CD4-positive, alpha-beta T cell treated with Interleukin-4 for 4 hours (primary cell): ENCODE measurements at regions not wholly inside any gene's neighbourhood (a gene's known extent, or its start where the extent isn't known, plus 50 kb on each side); places are given as distances from the start of the nearest gene placed in this dataset.
A peak's percentile ranks its signal among the peaks of the same experiment; 100 is the strongest.
"Not testable (repeated sequence)": the region's sequence is repeated elsewhere in the genome, so short reads cannot be mapped to it uniquely, and the experiment has no call there.

Source experiments
- DNase-seq: peaks from one replicate; pipeline ENCODE4 v3.0.0-alpha.2; 2020

DNA sequence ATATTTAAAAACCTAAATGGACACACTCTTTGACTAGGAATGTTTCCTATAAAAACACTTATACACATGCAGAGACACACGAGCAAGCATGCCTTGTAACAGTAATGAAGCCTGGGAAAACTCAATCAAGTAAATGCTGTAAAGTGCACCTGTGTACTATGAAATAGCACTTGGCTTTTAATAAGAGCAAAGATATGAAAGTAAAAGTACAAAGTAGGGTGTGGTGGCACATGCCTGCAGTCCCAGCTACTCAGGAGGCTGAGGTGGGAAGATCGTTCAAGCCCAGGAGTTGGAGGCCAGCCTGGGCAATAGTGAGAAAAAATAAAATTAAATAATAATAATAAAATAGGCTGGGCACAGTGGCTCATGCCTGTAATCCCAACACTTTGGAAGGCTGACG lies 166.9 kb upstream of the GRK3 start:
- no peak for DNase-seq

GRCh38 chr22:25398591-25399062 lies 165.8 kb upstream of the GRK3 start:
- peak; percentile 16 for DNase-seq

GRCh38 chr22:25399649-25400151 lies 164.8 kb upstream of the GRK3 start:
- no peak for DNase-seq

DNA sequence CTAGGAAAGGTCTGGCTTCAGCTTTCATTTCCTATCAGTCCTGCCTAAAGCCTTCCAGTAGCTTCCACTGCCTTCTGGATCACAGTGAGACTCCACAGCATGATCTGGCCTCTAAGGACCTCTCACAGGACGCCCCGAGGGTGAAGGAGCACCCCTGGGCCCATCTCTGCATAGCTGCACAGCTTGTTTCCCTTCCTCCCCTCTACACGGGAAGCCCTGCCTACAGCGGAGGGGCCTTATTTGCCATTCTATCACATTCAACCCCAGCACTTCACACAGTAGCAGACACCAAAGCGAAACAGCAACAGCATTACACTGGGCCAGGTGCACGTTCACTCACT lies 162.3 kb upstream of the GRK3 start:
- no peak for DNase-seq

- no peak for DNase-seq
Measured at GRCh38 chr22:25402501-25403283, 161.8 kb upstream of the GRK3 start.

DNA sequence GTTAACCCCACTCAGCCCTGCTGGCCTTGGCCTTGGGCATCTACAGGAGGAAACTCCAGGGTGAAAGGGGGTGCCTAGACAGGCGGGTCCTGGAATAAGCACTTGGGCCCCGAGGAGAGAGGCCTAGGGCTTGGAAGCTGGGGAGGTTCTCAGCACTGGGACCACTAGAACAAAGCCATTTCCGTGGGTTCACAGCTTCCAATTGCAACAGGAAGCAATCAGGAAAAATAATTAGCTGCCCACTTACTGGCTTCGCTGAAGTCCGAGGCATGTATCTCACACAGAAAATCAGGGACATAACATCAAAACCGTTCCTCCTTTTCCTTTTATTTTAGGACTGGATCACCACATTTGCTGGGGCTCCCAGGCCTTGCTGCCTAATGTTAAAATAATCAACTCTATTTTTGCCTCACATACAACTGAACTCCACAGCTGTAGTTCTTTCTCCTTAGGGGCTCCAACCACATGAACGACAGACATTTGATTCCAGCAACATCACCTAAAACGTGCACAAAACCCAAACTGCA lies 161.1 kb upstream of the GRK3 start:
- DNase-seq, result no peak

- no peak for DNase-seq
Measured at GRCh38 chr22:25403811-25404471, 160.5 kb upstream of the GRK3 start.

DNA sequence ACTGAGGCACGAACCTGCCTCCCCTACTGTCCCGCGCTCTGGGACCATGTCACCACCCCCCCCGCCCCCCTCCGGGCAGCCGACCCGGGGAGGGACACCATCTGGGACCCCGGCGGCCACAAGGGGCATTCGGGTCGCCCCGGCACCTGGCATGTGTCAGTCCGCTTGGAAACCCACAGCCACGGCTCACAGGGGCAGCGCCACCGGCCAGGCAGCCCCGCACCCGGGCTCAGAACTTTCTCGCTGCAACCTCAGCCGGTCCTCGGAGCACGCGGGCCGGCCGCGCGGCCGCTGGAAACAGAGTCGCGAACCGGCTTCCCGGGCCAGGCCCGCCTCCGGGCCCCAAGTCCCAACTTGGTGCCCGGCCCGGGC lies 159.9 kb upstream of the GRK3 start:
- DNase-seq, result no peak

DNA sequence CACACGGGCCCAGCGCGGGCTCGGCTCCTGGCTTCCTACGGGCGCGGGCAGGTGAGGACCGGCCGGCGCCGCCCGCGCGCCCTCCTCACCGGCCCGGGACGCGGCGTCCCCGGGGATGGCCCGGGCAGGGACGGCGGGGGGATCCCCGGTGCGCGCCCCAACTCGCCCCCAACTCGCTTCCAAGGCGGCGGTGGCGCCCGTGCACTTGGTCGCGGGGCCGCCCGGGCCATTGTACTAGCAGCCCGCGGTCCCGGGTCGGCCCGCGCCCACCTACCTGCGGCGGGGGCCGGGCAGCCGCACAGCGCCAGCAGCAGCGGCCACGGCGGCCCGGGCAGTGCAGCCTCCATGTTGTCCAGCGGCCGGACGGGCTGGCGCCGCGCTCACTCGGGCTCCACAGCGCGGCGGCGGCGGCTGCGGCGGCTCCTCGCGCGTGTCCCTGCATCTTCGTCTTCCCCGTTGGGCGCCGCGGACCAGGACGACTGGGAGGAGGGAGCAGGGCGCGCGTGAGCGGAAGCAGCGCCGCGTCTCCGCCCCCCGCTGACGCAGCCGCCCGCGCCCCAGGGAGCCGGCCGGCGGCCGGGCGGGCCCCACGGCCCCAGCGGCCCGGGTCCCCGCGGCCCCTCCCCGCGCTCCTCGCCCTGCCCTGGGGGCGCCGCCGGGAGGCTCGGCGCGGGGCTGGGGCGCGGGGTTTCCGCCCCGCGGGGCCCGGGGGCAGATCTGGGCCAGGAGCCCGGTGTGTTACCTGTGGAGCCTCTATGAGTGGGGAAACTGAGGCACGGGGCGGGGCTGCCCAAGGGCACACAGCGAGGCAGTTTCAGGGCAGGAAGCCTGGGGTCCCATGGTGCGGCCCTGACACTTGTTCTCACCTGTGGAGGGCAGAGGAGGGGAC lies 159.3 kb upstream of the GRK3 start:
- DNase-seq, result peak; percentile 54

DNA sequence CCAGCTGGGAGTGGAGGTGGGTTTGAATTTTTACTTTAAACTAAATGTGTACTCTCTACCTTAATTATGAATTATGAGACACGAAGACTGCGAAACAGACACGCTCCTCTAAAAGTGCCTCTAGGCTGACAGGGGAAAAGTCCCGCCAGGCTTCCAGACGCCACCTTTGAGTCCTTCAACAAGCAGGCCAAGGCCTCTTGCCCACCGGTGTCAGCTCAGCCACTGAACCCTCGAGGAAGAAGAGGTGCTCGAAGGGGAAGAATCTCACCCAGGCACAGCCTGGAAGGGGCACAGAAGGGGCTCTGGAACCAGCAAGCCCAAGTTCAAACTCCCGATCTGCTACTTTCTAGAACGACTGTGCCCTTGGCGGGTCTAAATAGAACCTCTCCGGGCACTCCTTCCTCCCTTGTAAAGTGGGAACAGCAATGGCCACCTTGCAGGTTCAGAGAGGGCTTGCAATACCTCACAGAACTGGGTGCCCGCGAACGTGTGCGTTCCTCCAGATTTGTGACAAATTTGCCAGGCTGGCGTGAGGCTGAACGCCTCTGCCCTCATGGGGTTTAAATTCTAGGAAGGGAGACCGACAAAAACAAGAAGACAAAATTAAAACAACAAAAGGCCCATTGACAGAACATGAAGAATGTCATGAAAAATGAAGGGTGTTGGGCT lies 158.5 kb upstream of the GRK3 start:
- no peak for DNase-seq

- no peak for DNase-seq
Measured at GRCh38 chr22:25406510-25407210, 157.8 kb upstream of the GRK3 start.

DNA sequence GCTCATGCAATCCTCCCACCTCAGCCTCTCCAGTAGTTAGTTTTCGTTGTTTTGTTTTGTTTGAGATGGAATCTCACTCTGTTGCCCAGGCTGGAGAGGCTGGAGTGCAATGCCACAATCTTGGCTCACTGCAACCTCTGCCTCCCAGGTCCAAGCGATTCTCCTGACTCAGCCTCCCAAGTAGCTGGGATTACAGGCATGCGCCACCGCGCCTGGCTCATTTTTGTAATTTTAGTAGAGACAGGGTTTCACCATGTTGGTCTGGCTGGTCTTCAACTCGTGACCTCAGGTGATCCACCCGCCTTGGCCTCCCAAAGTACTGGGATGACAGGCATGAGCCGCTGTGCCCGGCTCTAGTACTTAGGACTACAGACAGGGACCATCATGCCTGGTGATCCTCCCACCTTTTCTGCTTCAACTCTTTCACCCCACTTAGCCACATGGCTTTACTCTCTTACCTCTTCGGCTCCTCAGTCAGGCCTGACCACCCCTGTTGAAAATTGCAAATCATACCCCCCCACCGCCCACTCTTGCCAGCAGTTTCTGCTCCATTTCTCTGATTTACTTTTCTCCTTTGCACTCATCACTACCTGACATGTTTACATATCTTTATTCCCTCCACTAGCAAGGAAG lies 157.1 kb upstream of the GRK3 start:
- DNase-seq, result no peak

GRCh38 chr22:25407859-25408229 lies 156.6 kb upstream of the GRK3 start:
- no peak for DNase-seq

DNA sequence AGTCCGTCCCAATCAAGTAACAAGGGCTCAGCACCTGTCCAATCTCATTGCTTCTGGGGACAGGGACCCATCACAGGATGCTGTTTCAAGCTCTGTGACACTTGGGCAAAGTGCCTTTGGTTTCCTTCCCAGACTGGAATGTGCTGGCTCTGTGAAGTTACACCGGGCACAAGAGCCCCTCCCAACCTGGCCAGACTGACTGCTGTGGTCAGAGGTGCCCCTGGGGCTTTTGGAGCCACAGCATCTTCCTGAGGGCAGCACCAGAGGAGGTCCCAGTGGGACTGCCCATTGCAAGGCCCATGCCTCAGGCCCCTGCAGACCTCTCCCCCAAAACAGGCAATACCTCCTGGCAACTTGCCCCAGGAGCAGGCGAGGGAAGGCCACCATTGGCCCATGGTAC lies 155.2 kb upstream of the GRK3 start:
- DNase-seq, result no peak

- DNase-seq, result no peak
Measured at GRCh38 chr22:25410849-25411248, 153.6 kb upstream of the GRK3 start.

- DNase-seq, result no peak
Measured at GRCh38 chr22:25413620-25414019, 150.9 kb upstream of the GRK3 start.

DNA sequence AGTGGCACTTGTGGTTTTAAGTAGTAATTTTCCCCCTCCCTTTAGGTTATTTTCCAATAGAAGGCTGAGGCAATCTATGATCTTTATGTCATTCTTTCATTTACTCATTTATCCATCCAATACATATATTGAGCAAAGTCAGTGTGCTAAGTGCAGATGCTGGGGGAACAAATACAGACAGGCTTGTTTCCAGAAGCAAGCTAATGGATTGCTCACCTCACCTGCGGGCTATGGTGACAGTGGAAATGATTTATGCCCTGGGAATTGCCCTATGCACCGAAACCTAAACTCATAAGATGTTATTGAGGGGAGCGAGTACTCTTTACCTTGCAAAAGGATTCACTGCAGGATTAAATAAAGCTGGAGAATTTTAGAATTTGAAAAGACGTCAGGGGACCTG lies 148.7 kb upstream of the GRK3 start:
- not testable (repeated sequence) for DNase-seq

DNA sequence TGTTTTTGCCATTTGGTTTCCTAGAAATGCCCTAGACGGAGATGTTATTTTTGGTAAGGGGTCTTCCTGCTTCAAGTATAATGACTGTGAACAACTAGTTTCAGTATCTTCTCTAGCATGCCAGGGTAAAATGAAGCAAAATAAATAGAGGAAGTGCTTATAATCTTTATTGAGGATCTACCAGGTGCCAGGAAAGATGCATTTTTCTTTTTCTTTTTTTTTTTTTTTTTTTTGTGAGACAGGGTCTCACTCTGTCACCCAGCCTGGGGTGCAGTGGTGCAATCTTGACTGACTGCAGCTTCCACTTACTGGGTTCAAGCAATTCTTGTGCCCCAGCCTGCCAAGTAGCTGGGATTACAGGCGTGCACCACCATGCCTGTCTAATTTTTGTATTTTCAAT lies 146.6 kb upstream of the GRK3 start:
- not testable (repeated sequence) for DNase-seq

- DNase-seq, result no peak
Measured at GRCh38 chr22:25419247-25420113, 145.0 kb upstream of the GRK3 start.

- DNase-seq, result not testable (repeated sequence)
Measured at GRCh38 chr22:25420114-25420441, 144.4 kb upstream of the GRK3 start.

GRCh38 chr22:25420471-25420924 lies 144.0 kb upstream of the GRK3 start:
- no peak for DNase-seq
